ENCODE measurements at regions not wholly inside any gene's neighbourhood (a gene's known extent, or its start where the extent isn't known, plus 50 kb on each side); places are given as distances from the start of the nearest gene placed in this dataset.

DNA sequence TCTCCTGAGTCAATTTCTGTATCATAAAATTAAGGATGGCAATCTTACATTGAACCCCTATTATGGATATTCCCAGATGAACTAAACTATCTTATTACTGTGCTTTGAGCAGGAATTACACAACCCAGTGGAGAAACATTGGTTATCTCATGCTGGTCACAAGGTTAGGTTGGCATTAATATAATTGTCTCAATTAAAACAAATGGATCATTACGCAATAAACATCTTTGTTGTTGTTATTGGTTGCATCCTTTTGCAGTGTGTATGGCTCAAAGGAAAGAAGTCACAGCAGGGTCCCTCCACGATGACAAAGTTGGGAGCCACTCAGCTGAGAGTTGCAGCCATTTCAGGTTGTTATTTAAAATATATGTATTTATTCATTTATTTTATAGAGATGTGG, 297.0 kb upstream of the KLF4 start:
- H3K9ac ChIP-seq (ENCODE audit: insufficient read depth in 1 of 2, low read length in 2 of 2) = no peak overlapping the region
- no peak overlapping the region for H3K27ac ChIP-seq (ENCODE audit: low read depth in 1 of 2, low read length in 1 of 2)

GRCh38 chr9:107784235-107784958, 294.8 kb upstream of the KLF4 start:
- TF ChIP-seq, protein P1, sequence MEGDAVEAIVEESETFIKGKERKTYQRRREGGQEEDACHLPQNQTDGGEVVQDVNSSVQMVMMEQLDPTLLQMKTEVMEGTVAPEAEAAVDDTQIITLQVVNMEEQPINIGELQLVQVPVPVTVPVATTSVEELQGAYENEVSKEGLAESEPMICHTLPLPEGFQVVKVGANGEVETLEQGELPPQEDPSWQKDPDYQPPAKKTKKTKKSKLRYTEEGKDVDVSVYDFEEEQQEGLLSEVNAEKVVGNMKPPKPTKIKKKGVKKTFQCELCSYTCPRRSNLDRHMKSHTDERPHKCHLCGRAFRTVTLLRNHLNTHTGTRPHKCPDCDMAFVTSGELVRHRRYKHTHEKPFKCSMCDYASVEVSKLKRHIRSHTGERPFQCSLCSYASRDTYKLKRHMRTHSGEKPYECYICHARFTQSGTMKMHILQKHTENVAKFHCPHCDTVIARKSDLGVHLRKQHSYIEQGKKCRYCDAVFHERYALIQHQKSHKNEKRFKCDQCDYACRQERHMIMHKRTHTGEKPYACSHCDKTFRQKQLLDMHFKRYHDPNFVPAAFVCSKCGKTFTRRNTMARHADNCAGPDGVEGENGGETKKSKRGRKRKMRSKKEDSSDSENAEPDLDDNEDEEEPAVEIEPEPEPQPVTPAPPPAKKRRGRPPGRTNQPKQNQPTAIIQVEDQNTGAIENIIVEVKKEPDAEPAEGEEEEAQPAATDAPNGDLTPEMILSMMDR (IDR thresholded peaks at IDR 0.05; ENCODE audit: control extremely low read depth, extremely low read depth) = no peak
- DNase-seq = peak; percentile 17 to 24 (median 19)
- no peaks in the 10 kb centered on the region for H3K27me3 ChIP-seq (ENCODE audit: control insufficient read depth in 3 of 3, insufficient read depth in 3 of 3, low read length in 2 of 3)
- no peak overlapping the region for H3K4me3 ChIP-seq
- no peaks in the 10 kb centered on the region for H3K9me3 ChIP-seq (ENCODE audit: control insufficient read depth in 4 of 4, insufficient read depth in 3 of 4, low read length in 3 of 4)
- H3K36me3 ChIP-seq (ENCODE audit: control insufficient read depth in 4 of 4, insufficient read depth in 4 of 4, low read length in 4 of 4) = no peaks in the 10 kb centered on the region
- no peak overlapping the region for H3K9ac ChIP-seq (ENCODE audit: insufficient read depth in 1 of 2, low read length in 2 of 2)
- WGBS, 2 donors = 53 to 56% methylated on average over 12 of the region's 12 CpGs
- peak; percentile 61 for ATAC-seq (ENCODE audit: insufficient read depth, low FRiP score)
- no peak overlapping the region for H3K27ac ChIP-seq (ENCODE audit: low read depth in 1 of 2, low read length in 1 of 2)
- peaks cover 0 to 4% (median 0%) of the 10 kb centered on the region in 5 donors for H3K4me1 ChIP-seq (ENCODE audit: control insufficient read depth in 5 of 5, insufficient read depth in 5 of 5, low read length in 5 of 5)

More for the DNA sequence above, 297.0 kb upstream of the KLF4 start:
- Histone ChIP-seq H3K4me1 (ENCODE audit: control insufficient read depth in 5 of 5, insufficient read depth in 5 of 5, low read length in 5 of 5) (peaks cover 0 to 4% (median 0%) of the 10 kb centered on the region in 5 donors), H3K9me3 (ENCODE audit: control insufficient read depth in 4 of 4, insufficient read depth in 3 of 4, low read length in 3 of 4) (no peaks in the 10 kb centered on the region), H3K4me3 (no peak overlapping the region), H3K36me3 (ENCODE audit: control insufficient read depth in 4 of 4, insufficient read depth in 4 of 4, low read length in 4 of 4) (no peaks in the 10 kb centered on the region), H3K27me3 (ENCODE audit: control insufficient read depth in 3 of 3, insufficient read depth in 3 of 3, low read length in 2 of 3) (no peaks in the 10 kb centered on the region)
- TF ChIP-seq, protein P1 (IDR thresholded peaks at IDR 0.05; ENCODE audit: control extremely low read depth, extremely low read depth) = no peak
- DNase-seq (no peak), ATAC-seq (ENCODE audit: insufficient read depth, low FRiP score) (no peak)
- WGBS, 2 donors = 93 to 95% methylated on average over 2 of the region's 2 CpGs

- 78 to 87% methylated on average over 4 of the region's 4 CpGs for WGBS, 2 donors
- DNase-seq = no peak
These were observed 293.2 kb upstream of the KLF4 start for GRCh38 chr9:107782789-107783188.

More at GRCh38 chr9:107782789-107783188, 293.2 kb upstream of the KLF4 start:
- no peak overlapping the region for H3K9ac ChIP-seq (ENCODE audit: insufficient read depth in 1 of 2, low read length in 2 of 2)
- no peak for ATAC-seq (ENCODE audit: insufficient read depth, low FRiP score)
- H3K27me3 ChIP-seq (ENCODE audit: control insufficient read depth in 3 of 3, insufficient read depth in 3 of 3, low read length in 2 of 3) = no peaks in the 10 kb centered on the region
- no peak overlapping the region for H3K27ac ChIP-seq (ENCODE audit: low read depth in 1 of 2, low read length in 1 of 2)
- no peak overlapping the region for H3K4me3 ChIP-seq
- H3K36me3 ChIP-seq (ENCODE audit: control insufficient read depth in 4 of 4, insufficient read depth in 4 of 4, low read length in 4 of 4) = no peaks in the 10 kb centered on the region
- H3K9me3 ChIP-seq (ENCODE audit: control insufficient read depth in 4 of 4, insufficient read depth in 3 of 4, low read length in 3 of 4) = no peaks in the 10 kb centered on the region
- TF ChIP-seq, protein P1 (IDR thresholded peaks at IDR 0.05; ENCODE audit: control extremely low read depth, extremely low read depth) = no peak
- H3K4me1 ChIP-seq (ENCODE audit: control insufficient read depth in 5 of 5, insufficient read depth in 5 of 5, low read length in 5 of 5) = peaks cover 0 to 4% (median 0%) of the 10 kb centered on the region in 5 donors
